Stimulated activated naive CD8-positive, alpha-beta T cell treated with anti-CD3 and anti-CD28 coated beads, Interleukin-15, Interleukin-2, amounts not matched to agents 100 ng/mL and 50 ng/mL, for 24 hours (primary cell): ENCODE measurements at regions not wholly inside any gene's neighbourhood (a gene's known extent, or its start where the extent isn't known, plus 50 kb on each side); places are given as distances from the start of the nearest gene placed in this dataset.
A peak's percentile ranks its signal among the peaks of the same experiment; 100 is the strongest.

Experiments
- H3K27ac Mint-ChIP-seq: one replicate; pipeline ENCODE4 v1.8.0; 2021; ENCODE audit warnings: mild to moderate bottlenecking, mixed read lengths
- H3K27me3 Mint-ChIP-seq: one replicate; pipeline ENCODE4 v1.8.0; 2021; ENCODE audit warnings: mixed read lengths
- H3K36me3 Mint-ChIP-seq: one replicate; pipeline ENCODE4 v1.8.0; 2021; ENCODE audit warnings: low read depth, mixed read lengths
- H3K4me1 Mint-ChIP-seq: one replicate; pipeline ENCODE4 v1.8.0; 2021; ENCODE audit warnings: low read depth, mixed read lengths
- H3K4me3 Mint-ChIP-seq: one replicate; pipeline ENCODE4 v1.8.0; 2021; ENCODE audit warnings: mild to moderate bottlenecking, mixed read lengths
- H3K9me3 Mint-ChIP-seq: one replicate; pipeline ENCODE4 v1.8.0; 2021; ENCODE audit warnings: mixed read lengths

- no peak overlapping the region for H3K27ac Mint-ChIP-seq
- H3K27me3 Mint-ChIP-seq: peaks cover 3% of the 10 kb centered on the region
- H3K9me3 Mint-ChIP-seq: no peaks in the 10 kb centered on the region
- no peaks in the 10 kb centered on the region for H3K4me1 Mint-ChIP-seq
- no peak overlapping the region for H3K4me3 Mint-ChIP-seq
- no peaks in the 10 kb centered on the region for H3K36me3 Mint-ChIP-seq
These were observed 342.5 kb upstream of the C16orf82 start for GRCh38 chr16:26724189-26724588.

- no peaks in the 10 kb centered on the region for H3K9me3 Mint-ChIP-seq
These were observed 338.9 kb upstream of the C16orf82 start for GRCh38 chr16:26727848-26728247.

GRCh38 chr16:26729951-26730541 is 336.7 kb upstream of the C16orf82 start:
- Mint-ChIP-seq H3K9me3 (no peaks in the 10 kb centered on the region), H3K4me1 (no peaks in the 10 kb centered on the region)

More at GRCh38 chr16:26727848-26728247, 338.9 kb upstream of the C16orf82 start:
- no peaks in the 10 kb centered on the region for H3K4me1 Mint-ChIP-seq
- H3K27ac Mint-ChIP-seq: no peak overlapping the region
- H3K27me3 Mint-ChIP-seq: peaks cover 7% of the 10 kb centered on the region
- H3K36me3 Mint-ChIP-seq: no peaks in the 10 kb centered on the region
- H3K4me3 Mint-ChIP-seq: no peak overlapping the region

GRCh38 chr16:26731729-26732128 is 335.0 kb upstream of the C16orf82 start:
- no peak overlapping the region for H3K4me3 Mint-ChIP-seq
- no peaks in the 10 kb centered on the region for H3K4me1 Mint-ChIP-seq
- no peaks in the 10 kb centered on the region for H3K36me3 Mint-ChIP-seq
- no peak overlapping the region for H3K27ac Mint-ChIP-seq
- H3K9me3 Mint-ChIP-seq: no peaks in the 10 kb centered on the region
- peaks cover 11% of the 10 kb centered on the region for H3K27me3 Mint-ChIP-seq

More at GRCh38 chr16:26729951-26730541, 336.7 kb upstream of the C16orf82 start:
- H3K27ac Mint-ChIP-seq: no peak overlapping the region
- H3K4me3 Mint-ChIP-seq: no peak overlapping the region
- peaks cover 7% of the 10 kb centered on the region for H3K27me3 Mint-ChIP-seq
- H3K36me3 Mint-ChIP-seq: no peaks in the 10 kb centered on the region

- no peak overlapping the region for H3K4me3 Mint-ChIP-seq
- H3K4me1 Mint-ChIP-seq: no peaks in the 10 kb centered on the region
- no peak overlapping the region for H3K27ac Mint-ChIP-seq
- H3K27me3 Mint-ChIP-seq: peaks cover 15% of the 10 kb centered on the region
- H3K9me3 Mint-ChIP-seq: no peaks in the 10 kb centered on the region
- no peaks in the 10 kb centered on the region for H3K36me3 Mint-ChIP-seq
These were observed 333.0 kb upstream of the C16orf82 start for GRCh38 chr16:26733710-26734109.

DNA sequence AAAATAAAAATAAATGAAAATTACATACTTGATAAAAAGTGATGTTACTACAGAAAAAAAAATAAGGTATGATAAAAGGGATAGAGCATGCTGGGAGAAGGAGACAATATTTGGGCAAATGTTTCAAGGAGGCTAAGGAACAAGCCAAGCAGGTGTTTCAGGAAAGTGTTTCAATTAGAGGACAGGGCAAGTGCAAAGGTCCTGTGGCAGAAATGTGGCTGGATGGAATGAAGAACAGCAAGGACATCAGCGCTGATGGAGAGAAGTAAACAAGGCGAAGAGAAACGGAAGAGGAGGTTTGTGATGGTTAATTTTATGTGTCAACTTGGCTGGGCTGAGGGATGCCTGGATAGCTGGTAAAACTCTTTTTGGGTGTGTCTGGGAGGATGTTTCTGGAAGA is 331.2 kb upstream of the C16orf82 start:
- no peak overlapping the region for H3K4me3 Mint-ChIP-seq
- H3K9me3 Mint-ChIP-seq: no peaks in the 10 kb centered on the region
- H3K4me1 Mint-ChIP-seq: no peaks in the 10 kb centered on the region
- no peaks in the 10 kb centered on the region for H3K36me3 Mint-ChIP-seq
- H3K27ac Mint-ChIP-seq: peak overlapping the region; percentile 4
- peaks cover 11% of the 10 kb centered on the region for H3K27me3 Mint-ChIP-seq

- Mint-ChIP-seq H3K27ac (no peak overlapping the region), H3K27me3 (peaks cover 11% of the 10 kb centered on the region), H3K4me1 (no peaks in the 10 kb centered on the region), H3K36me3 (no peaks in the 10 kb centered on the region), H3K9me3 (no peaks in the 10 kb centered on the region), H3K4me3 (no peak overlapping the region)
These were observed 330.6 kb upstream of the C16orf82 start for GRCh38 chr16:26736084-26736483.

DNA sequence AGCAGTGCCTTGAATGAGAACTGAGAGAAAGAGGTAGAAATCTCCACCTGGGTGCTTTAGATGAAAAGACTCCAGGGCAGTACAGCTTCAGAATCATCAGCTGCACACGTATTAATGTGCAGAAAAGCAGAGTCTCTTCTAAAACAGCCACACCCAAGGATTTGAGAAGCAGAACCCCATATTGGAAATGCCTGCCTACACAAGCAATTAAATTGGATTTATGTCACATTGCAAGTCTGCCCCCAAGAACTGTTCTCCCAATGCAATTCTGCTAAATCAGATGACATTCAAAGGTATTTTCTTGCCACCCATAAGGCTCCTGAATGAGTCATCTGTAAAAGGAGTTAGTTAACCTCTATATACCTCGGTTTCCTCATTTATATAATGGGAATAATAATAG is 326.0 kb upstream of the C16orf82 start:
- Mint-ChIP-seq H3K27ac (no peak overlapping the region), H3K4me3 (no peak overlapping the region), H3K36me3 (no peaks in the 10 kb centered on the region), H3K27me3 (peaks cover 14% of the 10 kb centered on the region), H3K4me1 (no peaks in the 10 kb centered on the region), H3K9me3 (no peaks in the 10 kb centered on the region)

- H3K4me3 Mint-ChIP-seq: no peak overlapping the region
- H3K9me3 Mint-ChIP-seq: no peaks in the 10 kb centered on the region
- no peak overlapping the region for H3K27ac Mint-ChIP-seq
- peaks cover 14% of the 10 kb centered on the region for H3K27me3 Mint-ChIP-seq
- H3K36me3 Mint-ChIP-seq: no peaks in the 10 kb centered on the region
- H3K4me1 Mint-ChIP-seq: no peaks in the 10 kb centered on the region
These were observed 324.7 kb upstream of the C16orf82 start for GRCh38 chr16:26742040-26742439.

- Mint-ChIP-seq H3K27me3 (peaks cover 20% of the 10 kb centered on the region), H3K27ac (no peak overlapping the region), H3K4me3 (no peak overlapping the region), H3K9me3 (no peaks in the 10 kb centered on the region), H3K36me3 (no peaks in the 10 kb centered on the region), H3K4me1 (no peaks in the 10 kb centered on the region)
These were observed 322.3 kb upstream of the C16orf82 start for GRCh38 chr16:26744430-26744829.

DNA sequence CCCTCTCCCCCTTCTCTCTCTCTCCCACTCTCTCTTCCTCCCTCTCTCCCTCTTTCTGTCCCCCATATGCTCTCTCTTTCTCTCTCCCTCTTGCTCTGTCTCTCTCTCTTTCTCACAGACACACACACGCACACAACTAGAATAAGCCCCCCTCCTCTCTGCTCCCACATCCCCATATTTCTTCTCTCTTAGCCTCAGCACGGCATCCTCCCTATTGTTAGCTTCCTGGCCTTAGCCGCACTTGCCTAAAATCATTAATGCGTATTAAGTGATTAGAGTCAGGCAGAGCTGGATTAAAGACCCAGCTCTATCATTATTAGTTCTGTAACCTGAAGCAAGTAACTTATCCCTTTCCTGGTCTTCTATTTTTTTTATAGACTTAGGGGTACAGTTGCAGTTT is 319.0 kb upstream of the C16orf82 start:
- H3K36me3 Mint-ChIP-seq: no peaks in the 10 kb centered on the region
- no peaks in the 10 kb centered on the region for H3K9me3 Mint-ChIP-seq
- H3K4me3 Mint-ChIP-seq: no peak overlapping the region

DNA sequence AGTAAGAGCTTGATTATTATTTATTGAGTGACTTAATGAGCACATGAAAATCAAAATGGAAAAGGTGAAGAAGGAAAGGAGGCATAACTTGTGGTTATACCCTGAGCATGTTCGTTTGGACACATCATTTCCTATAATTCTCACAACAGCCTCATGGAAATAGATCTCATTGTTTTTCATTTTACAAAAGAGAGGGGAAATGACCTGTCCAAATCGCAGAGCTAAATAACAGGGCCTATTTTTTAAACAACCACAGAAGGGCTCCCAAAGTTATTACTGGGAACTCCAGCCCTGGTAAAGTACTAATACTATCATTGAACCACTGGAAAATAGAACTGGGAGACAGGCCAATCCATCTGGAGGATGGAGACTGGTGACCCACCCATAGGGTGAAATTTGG is 317.7 kb upstream of the C16orf82 start:
- Mint-ChIP-seq H3K4me3 (no peak overlapping the region), H3K4me1 (no peaks in the 10 kb centered on the region), H3K9me3 (no peaks in the 10 kb centered on the region), H3K27me3 (peaks cover 36% of the 10 kb centered on the region), H3K27ac (no peak overlapping the region), H3K36me3 (no peaks in the 10 kb centered on the region)

More for the DNA sequence above, 319.0 kb upstream of the C16orf82 start:
- Mint-ChIP-seq H3K27ac (no peak overlapping the region), H3K4me1 (no peaks in the 10 kb centered on the region), H3K27me3 (peaks cover 36% of the 10 kb centered on the region)

GRCh38 chr16:26752166-26752565 is 314.6 kb upstream of the C16orf82 start:
- Mint-ChIP-seq H3K27ac (no peak overlapping the region), H3K27me3 (peaks cover 27% of the 10 kb centered on the region), H3K4me3 (no peak overlapping the region), H3K36me3 (no peaks in the 10 kb centered on the region), H3K4me1 (no peaks in the 10 kb centered on the region), H3K9me3 (no peaks in the 10 kb centered on the region)

DNA sequence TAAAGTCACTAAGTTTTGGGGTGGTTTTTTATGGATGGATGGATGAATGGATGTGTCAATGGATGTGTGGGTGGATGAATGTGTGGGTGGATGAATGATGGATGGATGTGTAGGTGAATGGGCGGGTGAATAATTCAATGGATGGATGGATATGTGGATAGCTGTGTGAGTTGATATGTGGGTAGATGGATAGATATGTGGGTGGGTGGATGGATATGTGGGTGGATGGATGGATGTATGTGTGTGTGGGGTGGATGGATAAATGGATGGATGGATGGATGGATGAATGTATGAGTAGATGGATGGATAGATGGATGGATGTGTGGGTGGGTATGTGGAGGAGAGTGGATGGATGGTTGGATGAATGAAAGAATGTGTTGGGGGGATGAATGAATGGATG is 310.1 kb upstream of the C16orf82 start:
- Mint-ChIP-seq H3K36me3 (no peaks in the 10 kb centered on the region), H3K4me3 (no peak overlapping the region), H3K9me3 (no peaks in the 10 kb centered on the region), H3K27ac (no peak overlapping the region), H3K27me3 (peaks cover 4% of the 10 kb centered on the region), H3K4me1 (no peaks in the 10 kb centered on the region)

GRCh38 chr16:26762594-26762993 is 304.1 kb upstream of the C16orf82 start:
- no peak overlapping the region for H3K27ac Mint-ChIP-seq
- no peaks in the 10 kb centered on the region for H3K4me1 Mint-ChIP-seq
- no peaks in the 10 kb centered on the region for H3K36me3 Mint-ChIP-seq
- H3K4me3 Mint-ChIP-seq: no peak overlapping the region
- H3K27me3 Mint-ChIP-seq: peaks cover 13% of the 10 kb centered on the region
- H3K9me3 Mint-ChIP-seq: no peaks in the 10 kb centered on the region

DNA sequence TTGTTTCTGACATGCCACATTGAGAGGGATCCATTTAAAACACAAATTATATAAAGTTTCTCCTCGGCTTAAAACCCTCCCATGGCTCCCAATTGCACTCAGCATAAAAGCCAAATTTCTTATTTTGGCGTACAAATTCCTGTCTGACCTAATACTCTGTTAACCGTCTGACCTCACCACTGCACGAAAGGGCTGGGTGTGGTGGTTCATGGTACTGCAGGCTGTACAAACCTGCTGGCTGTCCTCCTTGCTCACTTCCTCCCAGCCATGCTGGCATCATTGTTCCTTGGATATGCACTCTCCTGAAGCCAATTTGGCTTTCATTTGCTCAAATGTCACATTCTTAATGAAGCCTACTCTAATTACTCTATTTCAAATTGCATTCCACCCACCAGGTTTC is 301.6 kb upstream of the C16orf82 start:
- Mint-ChIP-seq H3K36me3 (no peaks in the 10 kb centered on the region), H3K27ac (no peak overlapping the region), H3K9me3 (no peaks in the 10 kb centered on the region), H3K4me3 (no peak overlapping the region), H3K27me3 (peaks cover 20% of the 10 kb centered on the region), H3K4me1 (no peaks in the 10 kb centered on the region)
